Stimulated activated CD4-positive, alpha-beta T cell treated with anti-CD3 and anti-CD28 coated beads, Interleukin-15, amount 100 ng/mL, for 1 hour (primary cell): ENCODE measurements at regions not wholly inside any gene's neighbourhood (a gene's known extent, or its start where the extent isn't known, plus 50 kb on each side); places are given as distances from the start of the nearest gene placed in this dataset.

ENCODE experiments used
- DNase-seq, 2 donors: peaks; one replicate each; pipeline ENCODE4 v3.0.0-alpha.2; 2020; ENCODE audit warnings: low read depth in 1 of 2, low spot score in 1 of 2

- DNase-seq: no peak
Observed at GRCh38 chr10:8227246-8227645, 172.8 kb downstream of the GATA3 start.

- DNase-seq: no peak
Observed at GRCh38 chr10:8229153-8229552, 174.7 kb downstream of the GATA3 start.

GRCh38 chr10:8230902-8231301 lies 176.4 kb downstream of the GATA3 start:
- no peak for DNase-seq

DNA sequence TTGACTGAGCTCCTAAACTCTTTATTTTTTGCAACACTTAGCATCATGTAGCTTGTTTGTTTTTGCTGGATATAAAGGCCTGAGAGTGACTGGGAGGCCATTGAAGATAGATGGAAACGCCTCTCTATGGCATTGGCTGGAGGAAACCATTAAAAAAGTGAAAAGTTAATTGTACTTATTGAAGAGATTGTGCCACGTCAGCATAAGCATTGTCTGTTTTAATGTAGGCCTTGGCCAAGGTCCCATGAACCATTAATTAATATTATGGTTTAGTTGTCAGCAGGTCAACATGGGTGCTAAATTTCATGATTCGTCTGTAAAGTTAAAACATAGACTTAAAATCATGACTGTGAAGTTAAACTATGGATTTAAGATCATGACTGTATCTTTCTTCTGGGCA lies 178.6 kb downstream of the GATA3 start:
- no peak for DNase-seq

GRCh38 chr10:8233832-8234259 lies 179.4 kb downstream of the GATA3 start:
- no peak for DNase-seq

DNA sequence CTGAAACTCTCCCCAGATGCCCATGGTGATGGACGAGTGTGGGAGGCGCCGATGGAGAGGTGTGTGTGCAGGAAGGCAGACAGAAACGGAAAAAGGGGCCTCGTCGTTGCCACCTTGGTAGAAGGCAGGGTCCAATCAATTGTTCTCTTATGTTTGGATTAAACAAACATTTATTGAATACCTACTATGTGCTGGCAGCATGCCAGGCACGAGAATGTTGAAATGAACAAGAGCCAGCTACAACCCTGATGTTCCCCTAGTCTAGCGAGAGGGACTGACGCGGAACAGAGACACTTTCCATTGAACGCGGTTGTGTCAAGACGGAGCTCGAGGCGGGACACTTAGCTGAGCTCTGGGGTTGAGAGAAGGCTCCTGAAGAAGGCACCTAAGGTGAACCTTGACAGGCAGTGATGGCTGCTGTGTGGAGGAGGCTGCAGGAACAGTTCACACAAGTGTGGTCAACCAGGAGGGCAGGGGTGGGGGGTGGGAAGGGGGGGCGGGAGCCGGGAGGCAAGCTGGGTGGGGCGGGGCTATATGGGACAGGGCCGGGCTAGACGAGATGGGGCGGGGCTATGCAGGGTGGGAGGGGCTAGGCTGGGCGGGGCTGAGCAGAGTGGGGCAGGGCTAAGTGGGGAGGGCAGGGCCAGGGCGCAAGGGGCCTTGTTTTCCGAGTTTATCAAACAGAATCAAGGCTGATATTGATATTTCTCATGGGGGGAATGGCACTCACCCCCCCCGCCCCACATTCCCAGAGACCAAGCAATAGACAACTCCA lies 181.0 kb downstream of the GATA3 start:
- no peak for DNase-seq

DNA sequence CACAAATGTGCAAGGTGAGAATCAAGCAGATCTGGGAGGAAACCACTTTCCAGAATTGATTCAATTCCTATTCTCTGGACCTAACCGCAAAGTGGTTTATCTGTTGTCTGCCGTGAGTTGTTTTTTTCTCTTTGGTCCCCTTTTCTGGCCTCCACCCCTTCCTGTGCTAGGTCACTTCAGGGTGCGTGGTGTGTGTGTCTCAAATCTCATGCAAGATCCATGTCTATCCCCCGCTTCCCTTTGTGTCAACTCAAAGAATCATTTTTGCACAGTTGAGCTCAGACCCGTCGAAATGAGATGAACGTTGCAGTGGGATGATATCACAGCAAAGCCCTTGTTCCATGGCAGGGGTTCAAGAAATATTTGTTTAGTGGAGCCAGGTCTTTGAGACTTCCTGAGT lies 184.5 kb downstream of the GATA3 start:
- DNase-seq: no peak

DNA sequence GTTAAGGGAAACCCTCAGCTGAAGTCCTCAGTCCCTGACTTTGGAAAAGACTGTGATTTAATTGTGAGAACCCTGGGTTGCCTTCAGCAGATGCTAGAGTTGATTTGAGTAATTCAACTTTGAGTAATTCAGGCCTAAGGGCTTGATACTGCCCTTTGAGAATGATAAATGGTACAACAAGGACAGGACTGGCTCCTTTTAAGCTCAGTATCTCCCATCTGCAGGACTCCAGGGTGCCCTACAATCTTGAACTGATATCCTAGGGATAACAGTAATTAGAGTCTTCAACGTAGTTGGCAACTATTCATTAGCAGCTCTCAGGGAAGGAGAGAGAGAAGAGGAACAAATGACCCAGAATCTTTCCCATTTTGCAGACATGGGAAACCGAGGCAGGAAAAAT lies 186.4 kb downstream of the GATA3 start:
- no peak for DNase-seq

GRCh38 chr10:8242295-8242872 lies 187.9 kb downstream of the GATA3 start:
- DNase-seq: peak in 1 of 2 donors; percentile 12

- no peak for DNase-seq
Observed at GRCh38 chr10:8245131-8245813, 190.8 kb downstream of the GATA3 start.

DNA sequence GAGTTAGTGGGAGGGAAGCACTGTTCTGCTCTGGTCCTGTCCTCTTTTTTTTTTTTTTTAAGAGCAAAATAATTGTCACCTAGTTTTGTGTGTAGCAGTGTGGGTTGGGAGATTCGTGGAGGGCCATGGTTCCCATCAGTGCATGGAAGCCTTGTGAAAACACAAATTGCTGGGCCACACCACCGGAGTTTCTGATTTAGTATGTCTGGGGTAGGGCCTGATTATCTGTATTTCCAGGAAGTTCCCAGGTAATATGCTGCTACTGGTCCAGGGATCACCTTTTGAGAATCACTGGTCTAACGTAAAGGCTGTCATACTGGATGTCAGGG lies 191.3 kb downstream of the GATA3 start:
- DNase-seq: no peak

- DNase-seq: no peak
Observed at GRCh38 chr10:8246548-8246947, 192.1 kb downstream of the GATA3 start.

GRCh38 chr10:8247191-8247590 lies 192.7 kb downstream of the GATA3 start:
- no peak for DNase-seq

DNA sequence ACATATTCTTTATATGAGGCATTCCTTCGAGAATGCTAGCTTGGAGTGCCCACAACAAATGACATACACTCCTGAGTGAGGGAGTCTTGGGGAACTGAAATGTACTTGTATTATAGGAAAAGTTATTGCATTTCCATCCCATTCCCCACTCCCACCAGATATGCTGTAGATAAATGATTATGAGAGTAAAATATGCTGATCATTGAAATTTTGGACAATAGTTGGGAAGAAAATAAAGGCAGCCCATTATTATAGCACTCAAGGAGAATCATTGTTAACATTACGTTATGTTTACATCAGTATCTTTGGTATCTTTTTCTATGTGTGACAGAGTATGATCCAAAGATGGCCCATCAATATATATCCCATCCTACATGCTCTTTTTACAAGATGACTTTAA lies 194.4 kb downstream of the GATA3 start:
- no peak for DNase-seq

DNA sequence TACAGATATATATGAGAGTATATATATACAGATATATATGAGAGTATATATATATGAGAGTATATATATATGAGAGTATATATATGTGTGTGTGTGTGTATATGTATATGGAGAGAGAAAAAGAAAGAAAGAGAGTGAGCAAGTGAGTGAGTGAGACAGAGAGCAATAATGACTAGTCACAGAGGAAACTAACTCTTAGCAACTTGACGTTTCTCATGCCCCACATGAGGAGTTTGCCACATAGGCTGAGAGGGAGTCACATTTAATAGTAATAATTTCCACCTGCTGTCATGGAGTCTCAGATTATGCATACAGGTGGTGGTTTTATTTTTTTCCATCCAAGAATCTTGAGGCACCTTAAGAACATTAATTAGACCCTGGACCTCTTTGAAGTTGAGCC lies 199.9 kb downstream of the GATA3 start:
- DNase-seq: no peak

DNA sequence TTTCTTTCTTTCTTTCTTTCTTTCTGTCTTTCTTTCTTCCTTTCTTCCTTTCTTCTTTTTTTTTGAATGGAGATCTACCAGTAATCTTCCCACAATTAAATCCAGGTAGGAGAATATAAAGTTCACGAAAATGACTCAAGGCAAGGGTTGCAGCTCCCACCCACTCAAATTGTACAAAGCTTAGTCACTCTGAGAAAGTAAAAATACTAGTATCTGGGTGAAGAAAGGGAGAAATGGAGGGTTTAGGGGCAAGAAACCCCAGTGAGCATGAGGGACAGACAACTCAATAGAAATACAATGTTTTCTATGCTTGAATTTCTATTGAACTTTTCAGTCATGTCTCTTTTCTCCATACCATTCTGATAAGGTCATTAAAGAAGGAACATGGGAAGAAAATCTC lies 200.8 kb downstream of the GATA3 start:
- no peak for DNase-seq

DNA sequence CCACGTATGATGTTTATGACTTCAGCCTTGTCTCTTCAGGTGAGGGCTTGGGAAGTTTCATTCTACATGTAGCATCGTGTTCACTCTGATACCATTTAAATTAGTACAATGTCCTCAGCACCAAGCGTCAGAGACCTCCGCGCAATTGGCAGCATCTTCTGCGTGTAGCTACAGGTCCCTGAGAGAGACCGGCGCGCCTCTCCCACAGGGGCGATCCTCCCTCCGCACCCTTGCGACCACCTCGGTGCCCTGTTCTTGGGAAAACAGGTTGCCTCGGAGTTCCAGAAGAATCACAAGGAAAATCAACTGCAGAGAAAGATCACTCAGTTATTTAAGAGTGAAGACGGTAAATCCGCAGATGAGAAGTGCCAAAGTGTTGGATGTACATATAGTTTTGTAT lies 206.2 kb downstream of the GATA3 start:
- DNase-seq: no peak

- DNase-seq: no peak
Observed at GRCh38 chr10:8262317-8262716, 207.8 kb downstream of the GATA3 start.

- DNase-seq: no peak
Observed at GRCh38 chr10:8269976-8270375, 215.5 kb downstream of the GATA3 start.

DNA sequence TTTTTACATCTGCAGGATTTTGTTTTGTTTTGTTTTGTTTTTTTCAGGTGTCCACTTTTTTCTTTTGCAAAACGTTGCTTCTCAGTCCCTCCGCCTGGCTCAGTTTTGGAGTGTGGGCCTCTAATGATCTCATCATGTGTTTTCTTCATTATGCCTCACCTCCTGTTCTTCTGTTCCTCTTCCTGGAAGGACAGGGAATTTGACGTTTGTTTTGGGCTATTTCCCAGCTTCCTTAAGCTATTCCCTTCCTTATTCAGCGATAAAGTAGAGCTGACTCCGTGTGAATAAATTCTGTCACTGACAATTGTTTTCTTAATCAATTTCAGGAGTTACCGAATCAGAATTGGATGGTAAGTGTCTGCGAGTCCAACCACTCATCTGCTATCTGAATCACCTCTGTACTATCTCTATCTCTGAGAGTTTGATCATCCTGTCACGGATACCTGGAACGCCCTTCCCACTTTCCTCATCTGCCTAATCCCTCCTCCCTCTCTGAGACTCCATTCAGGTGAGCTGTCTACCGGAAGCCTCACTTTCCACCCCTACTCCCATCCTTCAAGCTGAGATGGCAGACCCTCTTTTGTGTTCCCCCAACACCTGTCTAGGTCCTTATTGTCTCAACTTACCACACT lies 218.4 kb downstream of the GATA3 start:
- no peak for DNase-seq

DNA sequence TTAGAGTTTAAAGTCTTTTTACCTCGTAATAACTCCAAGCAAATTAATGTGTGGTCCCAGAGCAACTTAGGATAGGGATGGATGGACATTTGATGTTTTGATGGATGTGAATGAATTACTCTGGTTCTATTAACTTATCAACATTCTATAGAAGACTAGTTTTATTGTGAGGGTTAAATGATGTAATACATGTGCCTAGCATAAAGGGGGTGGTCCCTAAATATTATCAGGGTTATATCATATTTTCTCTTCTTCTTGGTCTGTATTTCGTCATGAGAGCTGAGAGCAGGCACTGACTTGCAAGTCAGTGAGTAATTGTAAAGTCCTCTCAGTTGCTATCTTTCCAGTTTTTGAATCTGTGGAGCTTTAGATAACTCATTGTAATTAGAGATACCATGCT lies 219.3 kb downstream of the GATA3 start:
- DNase-seq: no peak

DNA sequence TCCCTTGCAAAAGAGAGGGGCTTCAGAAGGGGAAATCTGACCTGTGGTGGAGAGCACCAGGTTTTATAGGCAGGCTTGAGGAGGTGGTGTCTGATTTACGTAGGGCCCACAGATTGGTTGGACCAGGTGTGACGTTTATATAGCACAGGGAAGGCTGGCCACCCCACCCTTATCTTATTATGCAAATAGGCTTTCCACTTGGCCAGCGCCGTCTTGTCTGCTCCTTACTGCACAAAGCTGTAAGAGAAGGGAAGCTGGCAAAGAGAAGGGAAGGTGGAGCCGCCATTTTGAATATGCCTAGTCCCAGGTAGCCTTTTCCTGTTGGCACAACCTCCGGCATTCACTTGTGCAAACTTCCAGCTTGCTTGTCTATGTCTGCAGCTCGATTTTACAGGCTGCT lies 221.4 kb downstream of the GATA3 start:
- DNase-seq: no peak
